GM23338 (cell line): ENCODE measurements at regions not wholly inside any gene's neighbourhood (a gene's known extent, or its start where the extent isn't known, plus 50 kb on each side); places are given as distances from the start of the nearest gene placed in this dataset.

ENCODE experiments used
- ATAC-seq: fragments of 200-7000 bp; cut with Tn5 transposase; 3 replicates; pipeline ENCODE4 v1.9.1; 2020
- DNase-seq: peaks from one replicate; pipeline ENCODE4 v3.0.0-alpha.2; 2015; ENCODE audit warnings: low spot score
- H2AFZ ChIP-seq: fragments of 200-600 bp; sonication (generic); 2 replicates; pipeline ENCODE4 v1.8.0; 2016; ENCODE audit warnings: antibody characterized with exemption, mild to moderate bottlenecking, moderate library complexity
- H3F3A ChIP-seq: fragments of 200-600 bp; sonication (generic); replicated peaks from 2 replicates; pipeline ENCODE4 v1.8.0; 2017; ENCODE audit warnings: antibody characterized with exemption, mixed run types, low read depth
- H3K27ac ChIP-seq: fragments of 200-600 bp; sonication (generic); 2 replicates; pipeline ENCODE4 v1.6.1; 2016; ENCODE audit warnings: low read depth
- H3K27me3 ChIP-seq: fragments of 200-600 bp; sonication (generic); 2 replicates; pipeline ENCODE4 v1.8.0; 2016; ENCODE audit warnings: mild to moderate bottlenecking, mixed run types, moderate library complexity; ENCODE audit not compliant: insufficient read depth
- H3K36me3 ChIP-seq: fragments of 200-600 bp; sonication (generic); 2 replicates; pipeline ENCODE4 v1.8.0; 2016; ENCODE audit warnings: mild to moderate bottlenecking; ENCODE audit not compliant: insufficient read depth
- H3K4me1 ChIP-seq: fragments of 200-600 bp; sonication (generic); 2 replicates; pipeline ENCODE4 v1.8.0; 2016; ENCODE audit warnings: mild to moderate bottlenecking, moderate library complexity; ENCODE audit not compliant: insufficient read depth
- H3K4me2 ChIP-seq: fragments of 200-600 bp; sonication (generic); 2 replicates; pipeline ENCODE4 v1.7.1; 2017; ENCODE audit warnings: mixed run types
- H3K4me3 ChIP-seq: fragments of 200-600 bp; sonication (generic); 2 replicates; pipeline ENCODE4 v1.6.1; 2016; ENCODE audit warnings: mixed run types
- H3K79me2 ChIP-seq: fragments of 200-600 bp; sonication (generic); replicated peaks from 2 replicates; pipeline ENCODE4 v1.8.0; 2017; ENCODE audit warnings: mild to moderate bottlenecking; ENCODE audit not compliant: insufficient read depth
- H3K9me2 ChIP-seq: fragments of 200-600 bp; sonication (generic); 2 replicates; pipeline ENCODE4 v1.8.0; 2017; ENCODE audit not compliant: insufficient read depth
- H4K20me1 ChIP-seq: fragments of 200-600 bp; sonication (generic); replicated peaks from 2 replicates; pipeline ENCODE4 v1.8.0; 2017; ENCODE audit warnings: mild to moderate bottlenecking; ENCODE audit not compliant: insufficient read depth
- H3K27ac Mint-ChIP-seq: 2 replicates; pipeline ENCODE4 v1.8.0; 2020; ENCODE audit warnings: inconsistent platforms, mild to moderate bottlenecking, moderate library complexity, mixed read lengths
- H3K27me3 Mint-ChIP-seq: 3 replicates; pipeline ENCODE4 v1.8.0; 2022; ENCODE audit warnings: low read depth, mild to moderate bottlenecking, moderate library complexity, mixed read lengths, inconsistent platforms; ENCODE audit not compliant: insufficient read depth, poor library complexity
- H3K36me3 Mint-ChIP-seq: 3 replicates; pipeline ENCODE4 v1.8.0; 2021; ENCODE audit warnings: low read depth, mild to moderate bottlenecking, inconsistent platforms, moderate library complexity, mixed read lengths
- H3K4me1 Mint-ChIP-seq: 3 replicates; pipeline ENCODE4 v1.8.0; 2020; ENCODE audit warnings: mild to moderate bottlenecking, inconsistent platforms, mixed read lengths
- H3K4me3 Mint-ChIP-seq: 3 replicates; pipeline ENCODE4 v1.8.0; 2021; ENCODE audit warnings: moderate library complexity, mild to moderate bottlenecking, inconsistent platforms, mixed read lengths
- H3K9me3 Mint-ChIP-seq: 3 replicates; pipeline ENCODE4 v1.8.0; 2020; ENCODE audit warnings: moderate library complexity, mild to moderate bottlenecking, inconsistent platforms, mixed read lengths
- CREB1 ChIP-seq: fragments of 250-450 bp; sonication (Bioruptor Pico); IDR thresholded peaks from 2 replicates; pipeline ENCODE4 v1.5.0; 2020; ENCODE audit warnings: low read depth, mild to moderate bottlenecking, moderate library complexity
- EZH2 ChIP-seq: fragments of 200-600 bp; sonication (generic); IDR thresholded peaks from one replicate; pipeline ENCODE4 v1.8.0; 2017; ENCODE audit warnings: antibody characterized with exemption, mild to moderate bottlenecking, low read depth; ENCODE audit not compliant: unreplicated experiment
- EZH2phosphoT487 ChIP-seq: fragments of 200-600 bp; sonication (generic); IDR thresholded peaks from one replicate; pipeline ENCODE4 v1.8.1; 2018; ENCODE audit warnings: antibody characterized with exemption; ENCODE audit not compliant: unreplicated experiment
- NANOG ChIP-seq: IDR thresholded peaks from 2 replicates; pipeline ENCODE4 v1.6.1; 2016; ENCODE audit warnings: antibody characterized with exemption, borderline replicate concordance
- POLR2AphosphoS5 ChIP-seq: IDR thresholded peaks from 2 replicates; pipeline ENCODE4 v1.6.1; 2016; ENCODE audit warnings: antibody characterized with exemption, low read depth
- STAT1 ChIP-seq: IDR thresholded peaks from one replicate; pipeline ENCODE4 v1.6.1; 2016; ENCODE audit warnings: antibody characterized with exemption; ENCODE audit not compliant: unreplicated experiment
- ZNF114 ChIP-seq: fragments of 250-450 bp; sonication (Bioruptor Pico); IDR thresholded peaks from 2 replicates; pipeline ENCODE4 v1.5.0; 2020; ENCODE audit warnings: mild to moderate bottlenecking, moderate library complexity
- ZNF331 ChIP-seq: fragments of 250-450 bp; sonication (Bioruptor Pico); IDR thresholded peaks from 2 replicates; pipeline ENCODE4 v1.5.0; 2020; ENCODE audit warnings: low read depth, mild to moderate bottlenecking, moderate library complexity
- TF ChIP-seq, protein P1 (sequence below): fragments of 250-450 bp; sonication (Bioruptor Pico); IDR thresholded peaks from 2 replicates; pipeline ENCODE4 v1.5.0; 2020; ENCODE audit warnings: mild to moderate bottlenecking, moderate library complexity
- TF ChIP-seq, protein P2 (sequence below), 2 experiments: fragments of 200-600 bp in 1 of 2; sonication (generic) in 1 of 2; conservative IDR thresholded peaks; 2 replicates each; pipeline versions ENCODE4 v1.5.1 to v1.6.1; 2016 to 2017; ENCODE audit warnings: antibody characterized with exemption in 2 of 2, low read depth in 2 of 2, mild to moderate bottlenecking in 2 of 2, moderate library complexity in 1 of 2
- TF ChIP-seq, protein P3 (sequence below): IDR thresholded peaks from one replicate; pipeline ENCODE4 v1.6.1; 2018; ENCODE audit warnings: antibody characterized with exemption; ENCODE audit not compliant: unreplicated experiment

DNA sequence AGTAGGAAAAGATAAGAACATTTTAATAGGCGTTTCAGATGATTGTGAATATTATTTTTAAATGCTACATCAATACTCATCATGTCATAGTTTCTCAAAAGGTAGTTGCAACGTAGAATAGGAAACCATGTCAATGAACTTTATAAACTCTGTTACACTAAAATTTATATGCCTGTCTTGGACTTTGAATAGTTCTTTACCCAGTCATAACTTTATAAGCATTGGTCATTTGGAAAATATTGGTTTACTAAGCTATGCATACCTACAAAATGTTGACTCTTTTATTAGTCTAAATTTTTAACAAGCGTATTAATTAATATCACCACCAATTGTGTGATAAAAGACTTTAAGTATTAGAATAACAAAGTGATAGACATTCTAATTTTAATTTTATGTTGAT lies 293.5 kb downstream of the CGGBP1 start (continued):
- TF ChIP-seq, protein P1, sequence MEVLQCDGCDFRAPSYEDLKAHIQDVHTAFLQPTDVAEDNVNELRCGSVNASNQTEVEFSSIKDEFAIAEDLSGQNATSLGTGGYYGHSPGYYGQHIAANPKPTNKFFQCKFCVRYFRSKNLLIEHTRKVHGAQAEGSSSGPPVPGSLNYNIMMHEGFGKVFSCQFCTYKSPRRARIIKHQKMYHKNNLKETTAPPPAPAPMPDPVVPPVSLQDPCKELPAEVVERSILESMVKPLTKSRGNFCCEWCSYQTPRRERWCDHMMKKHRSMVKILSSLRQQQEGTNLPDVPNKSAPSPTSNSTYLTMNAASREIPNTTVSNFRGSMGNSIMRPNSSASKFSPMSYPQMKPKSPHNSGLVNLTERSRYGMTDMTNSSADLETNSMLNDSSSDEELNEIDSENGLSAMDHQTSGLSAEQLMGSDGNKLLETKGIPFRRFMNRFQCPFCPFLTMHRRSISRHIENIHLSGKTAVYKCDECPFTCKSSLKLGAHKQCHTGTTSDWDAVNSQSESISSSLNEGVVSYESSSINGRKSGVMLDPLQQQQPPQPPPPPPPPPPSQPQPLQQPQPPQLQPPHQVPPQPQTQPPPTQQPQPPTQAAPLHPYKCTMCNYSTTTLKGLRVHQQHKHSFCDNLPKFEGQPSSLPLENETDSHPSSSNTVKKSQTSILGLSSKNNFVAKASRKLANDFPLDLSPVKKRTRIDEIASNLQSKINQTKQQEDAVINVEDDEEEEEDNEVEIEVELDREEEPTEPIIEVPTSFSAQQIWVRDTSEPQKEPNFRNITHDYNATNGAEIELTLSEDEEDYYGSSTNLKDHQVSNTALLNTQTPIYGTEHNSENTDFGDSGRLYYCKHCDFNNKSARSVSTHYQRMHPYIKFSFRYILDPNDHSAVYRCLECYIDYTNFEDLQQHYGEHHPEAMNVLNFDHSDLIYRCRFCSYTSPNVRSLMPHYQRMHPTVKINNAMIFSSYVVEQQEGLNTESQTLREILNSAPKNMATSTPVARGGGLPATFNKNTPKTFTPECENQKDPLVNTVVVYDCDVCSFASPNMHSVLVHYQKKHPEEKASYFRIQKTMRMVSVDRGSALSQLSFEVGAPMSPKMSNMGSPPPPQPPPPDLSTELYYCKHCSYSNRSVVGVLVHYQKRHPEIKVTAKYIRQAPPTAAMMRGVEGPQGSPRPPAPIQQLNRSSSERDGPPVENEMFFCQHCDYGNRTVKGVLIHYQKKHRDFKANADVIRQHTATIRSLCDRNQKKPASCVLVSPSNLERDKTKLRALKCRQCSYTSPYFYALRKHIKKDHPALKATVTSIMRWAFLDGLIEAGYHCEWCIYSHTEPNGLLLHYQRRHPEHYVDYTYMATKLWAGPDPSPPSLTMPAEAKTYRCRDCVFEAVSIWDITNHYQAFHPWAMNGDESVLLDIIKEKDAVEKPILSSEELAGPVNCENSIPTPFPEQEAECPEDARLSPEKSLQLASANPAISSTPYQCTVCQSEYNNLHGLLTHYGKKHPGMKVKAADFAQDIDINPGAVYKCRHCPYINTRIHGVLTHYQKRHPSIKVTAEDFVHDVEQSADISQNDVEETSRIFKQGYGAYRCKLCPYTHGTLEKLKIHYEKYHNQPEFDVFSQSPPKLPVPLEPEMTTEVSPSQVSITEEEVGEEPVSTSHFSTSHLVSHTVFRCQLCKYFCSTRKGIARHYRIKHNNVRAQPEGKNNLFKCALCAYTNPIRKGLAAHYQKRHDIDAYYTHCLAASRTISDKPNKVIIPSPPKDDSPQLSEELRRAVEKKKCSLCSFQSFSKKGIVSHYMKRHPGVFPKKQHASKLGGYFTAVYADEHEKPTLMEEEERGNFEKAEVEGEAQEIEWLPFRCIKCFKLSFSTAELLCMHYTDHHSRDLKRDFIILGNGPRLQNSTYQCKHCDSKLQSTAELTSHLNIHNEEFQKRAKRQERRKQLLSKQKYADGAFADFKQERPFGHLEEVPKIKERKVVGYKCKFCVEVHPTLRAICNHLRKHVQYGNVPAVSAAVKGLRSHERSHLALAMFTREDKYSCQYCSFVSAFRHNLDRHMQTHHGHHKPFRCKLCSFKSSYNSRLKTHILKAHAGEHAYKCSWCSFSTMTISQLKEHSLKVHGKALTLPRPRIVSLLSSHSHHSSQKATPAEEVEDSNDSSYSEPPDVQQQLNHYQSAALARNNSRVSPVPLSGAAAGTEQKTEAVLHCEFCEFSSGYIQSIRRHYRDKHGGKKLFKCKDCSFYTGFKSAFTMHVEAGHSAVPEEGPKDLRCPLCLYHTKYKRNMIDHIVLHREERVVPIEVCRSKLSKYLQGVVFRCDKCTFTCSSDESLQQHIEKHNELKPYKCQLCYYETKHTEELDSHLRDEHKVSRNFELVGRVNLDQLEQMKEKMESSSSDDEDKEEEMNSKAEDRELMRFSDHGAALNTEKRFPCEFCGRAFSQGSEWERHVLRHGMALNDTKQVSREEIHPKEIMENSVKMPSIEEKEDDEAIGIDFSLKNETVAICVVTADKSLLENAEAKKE (CRISPR knock-in tag), result no peak
- TF ChIP-seq POLR2AphosphoS5 (no peak), EZH2 (no peak), ZNF114 (CRISPR knock-in tag) (no peak), STAT1 (no peak), CREB1 (CRISPR knock-in tag) (no peak), NANOG (no peak), EZH2phosphoT487 (no peak)
- TF ChIP-seq, protein P2, sequence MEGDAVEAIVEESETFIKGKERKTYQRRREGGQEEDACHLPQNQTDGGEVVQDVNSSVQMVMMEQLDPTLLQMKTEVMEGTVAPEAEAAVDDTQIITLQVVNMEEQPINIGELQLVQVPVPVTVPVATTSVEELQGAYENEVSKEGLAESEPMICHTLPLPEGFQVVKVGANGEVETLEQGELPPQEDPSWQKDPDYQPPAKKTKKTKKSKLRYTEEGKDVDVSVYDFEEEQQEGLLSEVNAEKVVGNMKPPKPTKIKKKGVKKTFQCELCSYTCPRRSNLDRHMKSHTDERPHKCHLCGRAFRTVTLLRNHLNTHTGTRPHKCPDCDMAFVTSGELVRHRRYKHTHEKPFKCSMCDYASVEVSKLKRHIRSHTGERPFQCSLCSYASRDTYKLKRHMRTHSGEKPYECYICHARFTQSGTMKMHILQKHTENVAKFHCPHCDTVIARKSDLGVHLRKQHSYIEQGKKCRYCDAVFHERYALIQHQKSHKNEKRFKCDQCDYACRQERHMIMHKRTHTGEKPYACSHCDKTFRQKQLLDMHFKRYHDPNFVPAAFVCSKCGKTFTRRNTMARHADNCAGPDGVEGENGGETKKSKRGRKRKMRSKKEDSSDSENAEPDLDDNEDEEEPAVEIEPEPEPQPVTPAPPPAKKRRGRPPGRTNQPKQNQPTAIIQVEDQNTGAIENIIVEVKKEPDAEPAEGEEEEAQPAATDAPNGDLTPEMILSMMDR (conservative IDR thresholded peaks at IDR 0.05; ENCODE audit: low read depth in 2 of 2), result no peak

DNA sequence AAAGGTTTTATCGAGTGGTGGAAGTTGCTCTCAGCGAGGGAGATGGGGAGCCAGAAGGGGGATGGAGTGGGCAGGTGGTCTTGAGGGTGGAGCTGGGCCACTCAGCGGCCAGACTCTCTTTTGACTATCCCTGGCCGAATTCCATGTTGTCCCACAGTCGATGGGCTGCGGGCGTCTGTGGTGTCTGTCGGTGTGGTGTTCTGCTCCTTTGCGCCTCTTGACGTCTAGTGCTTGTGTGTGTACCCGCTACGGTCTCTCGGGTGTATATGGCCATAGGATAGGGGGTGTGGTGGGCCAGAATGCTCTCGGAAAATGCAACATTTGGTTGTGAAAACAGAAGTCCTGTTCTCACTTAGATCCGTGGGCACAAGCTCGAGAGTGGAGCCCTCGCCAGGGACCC lies 297.0 kb downstream of the CGGBP1 start:
- Mint-ChIP-seq H3K27ac (no peak overlapping the region), H3K36me3 (peaks cover 3% of the 10 kb centered on the region; the same call in 2 of the 3 replicates), H3K27me3 (peaks cover 3% of the 10 kb centered on the region), H3K4me1 (peaks cover 4% of the 10 kb centered on the region; the same call in 2 of the 3 replicates), H3K9me3 (peaks cover 5% of the 10 kb centered on the region), H3K4me3 (no peak overlapping the region)
- no peak overlapping the region for H3K4me3 ChIP-seq
- H3K4me2 ChIP-seq, result no peak overlapping the region
- ATAC-seq, result no peak
- H3K27ac ChIP-seq, result no peak overlapping the region
- H3K79me2 ChIP-seq, result no peaks in the 10 kb centered on the region
- no peaks in the 10 kb centered on the region for H3K36me3 ChIP-seq
- no peaks in the 10 kb centered on the region for H3K4me1 ChIP-seq
- no peak overlapping the region for H2AFZ ChIP-seq
- no peak for DNase-seq
- no peaks in the 10 kb centered on the region for H3F3A ChIP-seq
- no peaks in the 10 kb centered on the region for H3K27me3 ChIP-seq
- H3K9me2 ChIP-seq, result no peaks in the 10 kb centered on the region; the same call in 1 of the 2 replicates
- H4K20me1 ChIP-seq, result no peaks in the 10 kb centered on the region
- TF ChIP-seq STAT1, result no peak
- no peak for TF ChIP-seq EZH2
- no peak for TF ChIP-seq ZNF331
- TF ChIP-seq CREB1 (CRISPR knock-in tag), result no peak
- no peak for TF ChIP-seq NANOG
- no peak for TF ChIP-seq EZH2phosphoT487
- TF ChIP-seq, protein P3, sequence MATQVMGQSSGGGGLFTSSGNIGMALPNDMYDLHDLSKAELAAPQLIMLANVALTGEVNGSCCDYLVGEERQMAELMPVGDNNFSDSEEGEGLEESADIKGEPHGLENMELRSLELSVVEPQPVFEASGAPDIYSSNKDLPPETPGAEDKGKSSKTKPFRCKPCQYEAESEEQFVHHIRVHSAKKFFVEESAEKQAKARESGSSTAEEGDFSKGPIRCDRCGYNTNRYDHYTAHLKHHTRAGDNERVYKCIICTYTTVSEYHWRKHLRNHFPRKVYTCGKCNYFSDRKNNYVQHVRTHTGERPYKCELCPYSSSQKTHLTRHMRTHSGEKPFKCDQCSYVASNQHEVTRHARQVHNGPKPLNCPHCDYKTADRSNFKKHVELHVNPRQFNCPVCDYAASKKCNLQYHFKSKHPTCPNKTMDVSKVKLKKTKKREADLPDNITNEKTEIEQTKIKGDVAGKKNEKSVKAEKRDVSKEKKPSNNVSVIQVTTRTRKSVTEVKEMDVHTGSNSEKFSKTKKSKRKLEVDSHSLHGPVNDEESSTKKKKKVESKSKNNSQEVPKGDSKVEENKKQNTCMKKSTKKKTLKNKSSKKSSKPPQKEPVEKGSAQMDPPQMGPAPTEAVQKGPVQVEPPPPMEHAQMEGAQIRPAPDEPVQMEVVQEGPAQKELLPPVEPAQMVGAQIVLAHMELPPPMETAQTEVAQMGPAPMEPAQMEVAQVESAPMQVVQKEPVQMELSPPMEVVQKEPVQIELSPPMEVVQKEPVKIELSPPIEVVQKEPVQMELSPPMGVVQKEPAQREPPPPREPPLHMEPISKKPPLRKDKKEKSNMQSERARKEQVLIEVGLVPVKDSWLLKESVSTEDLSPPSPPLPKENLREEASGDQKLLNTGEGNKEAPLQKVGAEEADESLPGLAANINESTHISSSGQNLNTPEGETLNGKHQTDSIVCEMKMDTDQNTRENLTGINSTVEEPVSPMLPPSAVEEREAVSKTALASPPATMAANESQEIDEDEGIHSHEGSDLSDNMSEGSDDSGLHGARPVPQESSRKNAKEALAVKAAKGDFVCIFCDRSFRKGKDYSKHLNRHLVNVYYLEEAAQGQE, result no peak
- TF ChIP-seq ZNF114 (CRISPR knock-in tag), result no peak
- TF ChIP-seq, protein P2 (conservative IDR thresholded peaks at IDR 0.05; ENCODE audit: low read depth in 2 of 2), result no peak
